Right renal cortex interstitium (tissue), 3 donors: ENCODE measurements at regions not wholly inside any gene's neighbourhood (a gene's known extent, or its start where the extent isn't known, plus 50 kb on each side); places are given as distances from the start of the nearest gene placed in this dataset.
"Not testable (repeated sequence)": the region's sequence is repeated elsewhere in the genome, so short reads cannot be mapped to it uniquely, and the experiment has no call there.

Source experiments
- DNase-seq, 3 donors: peaks; one replicate each; pipeline ENCODE4 v3.0.0-alpha.2; 2013; ENCODE audit warnings: low read depth in 3 of 3, low spot score in 2 of 3

- DNase-seq = no peak
Measured at GRCh38 chr7:55299273-55299967, 65.7 kb upstream of the LANCL2 start.

DNA sequence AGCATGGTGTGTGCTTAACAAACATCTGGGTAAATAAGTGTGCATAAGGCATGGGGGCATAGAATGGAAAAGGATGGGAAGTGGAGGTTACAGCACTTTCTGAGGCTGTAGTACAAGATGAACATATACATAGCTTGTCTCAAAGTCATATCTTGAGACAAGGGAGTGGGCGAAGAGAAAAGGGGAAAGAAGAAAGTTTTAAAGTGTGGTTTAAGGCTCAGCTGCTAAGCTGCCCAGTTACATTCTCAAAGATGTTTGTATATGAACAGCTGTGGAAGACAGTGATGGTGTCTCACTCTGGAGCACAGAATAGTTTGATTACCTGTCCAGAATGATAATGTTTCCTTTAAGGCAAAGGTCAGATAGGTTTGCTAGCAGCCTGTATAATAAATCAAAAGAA is 61.9 kb upstream of the LANCL2 start:
- DNase-seq = no peak

DNA sequence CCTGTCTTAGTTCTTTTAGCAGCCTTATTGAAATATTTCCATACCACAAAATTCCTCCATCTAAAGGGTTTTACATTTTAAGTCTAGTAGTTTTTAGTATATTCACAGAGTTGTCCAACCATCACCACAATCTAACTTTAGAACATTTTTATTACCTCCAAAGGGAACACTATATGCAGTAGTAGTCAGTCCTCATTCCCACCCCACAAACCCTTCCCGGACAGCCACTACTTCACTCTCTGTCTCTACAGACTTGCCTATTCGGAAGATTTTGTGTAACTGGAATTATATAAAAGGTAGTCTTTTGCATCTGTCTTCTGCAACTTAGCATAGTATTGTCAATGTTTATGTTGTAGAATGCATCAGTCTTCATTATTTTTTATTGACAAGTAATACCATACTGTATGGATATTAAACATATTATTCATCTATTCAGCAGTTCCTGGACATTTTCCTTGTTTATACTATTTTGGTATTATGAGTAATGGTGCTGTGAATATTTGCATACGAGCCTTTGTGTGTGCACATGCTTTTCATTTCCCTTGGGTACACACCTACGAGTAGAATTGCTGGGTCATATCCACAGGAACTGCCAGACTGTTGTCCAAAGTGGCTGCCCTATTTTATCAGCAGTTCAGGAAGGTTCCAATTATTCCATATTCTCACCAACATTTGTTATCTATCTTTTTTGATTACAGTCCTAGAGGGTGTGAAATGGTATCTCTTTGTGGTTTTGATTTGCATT is 60.9 kb upstream of the LANCL2 start:
- no peak for DNase-seq

GRCh38 chr7:55305135-55305534 is 60.0 kb upstream of the LANCL2 start:
- no peak for DNase-seq

GRCh38 chr7:55306331-55306730 is 58.8 kb upstream of the LANCL2 start:
- no peak for DNase-seq

- DNase-seq = no peak
Measured at GRCh38 chr7:55307123-55307916, 57.8 kb upstream of the LANCL2 start.

DNA sequence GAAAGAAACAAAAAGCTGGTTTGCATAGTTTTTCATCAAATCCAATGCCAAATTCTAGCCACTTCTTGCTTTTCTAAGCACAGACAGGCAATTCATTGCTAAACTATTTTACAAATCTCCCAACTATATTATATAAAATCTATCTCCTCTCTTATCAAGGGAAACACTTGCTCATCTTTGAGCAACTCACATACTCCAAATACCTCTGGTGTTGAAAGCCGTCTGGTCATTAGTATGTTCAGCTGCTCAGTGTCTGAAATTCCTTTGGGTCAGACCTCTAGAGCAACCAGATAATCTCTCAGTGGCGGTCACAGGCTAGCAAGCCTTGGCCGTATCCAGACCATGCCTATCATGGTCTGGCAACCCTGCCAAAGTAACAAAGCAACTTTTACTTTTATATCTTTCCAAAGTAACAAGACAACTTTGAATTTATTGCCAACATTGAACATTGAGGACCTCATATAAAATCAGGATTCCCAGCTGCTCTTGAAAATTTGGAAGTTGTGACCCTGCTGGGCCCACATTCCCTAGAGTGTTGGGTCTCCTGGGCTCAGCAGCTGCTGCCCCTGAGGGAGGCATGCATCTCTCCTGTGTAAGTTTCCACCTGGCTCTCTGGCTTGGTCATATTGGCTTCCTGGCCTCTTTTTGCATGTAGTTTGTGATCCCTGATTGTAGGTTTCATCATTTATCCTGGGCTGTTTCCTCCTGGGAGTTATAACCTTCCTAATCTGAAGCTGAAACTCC is 56.8 kb upstream of the LANCL2 start:
- DNase-seq = no peak

DNA sequence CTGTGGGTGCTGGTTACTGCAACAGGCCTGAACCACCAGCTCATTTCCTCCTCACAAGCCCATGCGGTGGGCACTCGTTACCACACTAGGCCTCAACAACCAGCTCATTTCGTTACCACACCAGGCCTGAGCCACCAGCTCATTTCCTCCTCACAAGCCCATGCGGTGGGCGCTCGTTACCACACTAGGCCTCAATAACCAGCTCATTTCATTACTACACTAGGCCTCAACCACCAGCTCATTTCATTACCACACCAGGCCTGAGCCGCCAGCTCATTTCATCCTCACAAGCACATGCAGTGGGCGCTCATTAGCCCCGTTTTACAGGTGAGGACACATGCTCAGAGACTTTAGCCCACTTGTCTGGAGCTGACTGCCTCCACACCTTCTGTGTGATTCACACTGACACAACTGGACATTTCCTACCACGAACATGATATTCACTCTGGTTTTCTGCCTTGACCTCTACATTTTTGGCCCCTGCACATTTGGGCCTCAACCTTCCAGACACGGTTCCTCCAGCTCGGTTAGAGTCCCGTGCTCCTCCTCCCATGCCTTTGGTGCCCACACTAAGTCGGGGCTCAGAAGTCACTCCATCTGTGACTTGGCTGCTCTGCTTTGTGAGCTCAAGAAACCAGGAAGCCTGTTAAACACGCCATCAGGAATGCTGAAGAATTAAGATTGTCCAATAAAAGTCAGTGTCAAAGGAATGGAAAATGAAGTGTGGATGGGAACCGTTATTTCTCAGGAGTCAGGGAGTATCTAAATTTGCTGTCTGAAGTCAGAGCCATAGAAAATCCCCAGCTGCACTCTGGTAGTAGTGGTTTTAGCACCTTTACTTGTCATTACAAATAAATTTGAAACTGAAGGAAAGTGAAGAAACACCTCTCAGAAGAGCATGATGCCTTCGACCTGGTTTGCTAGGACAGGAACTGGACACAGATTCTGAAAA is 55.8 kb upstream of the LANCL2 start:
- no peak for DNase-seq

GRCh38 chr7:55310287-55311025 is 54.7 kb upstream of the LANCL2 start:
- no peak for DNase-seq

GRCh38 chr7:55311892-55312291 is 53.2 kb upstream of the LANCL2 start:
- not testable (repeated sequence) for DNase-seq

GRCh38 chr7:55313671-55314070 is 51.5 kb upstream of the LANCL2 start:
- DNase-seq = not testable (repeated sequence)

- no peak for DNase-seq
Measured at GRCh38 chr7:55314967-55315366, 50.2 kb upstream of the LANCL2 start.
